ENCODE measurements at regions not wholly inside any gene's neighbourhood (a gene's known extent, or its start where the extent isn't known, plus 50 kb on each side); places are given as distances from the start of the nearest gene placed in this dataset.

DNA sequence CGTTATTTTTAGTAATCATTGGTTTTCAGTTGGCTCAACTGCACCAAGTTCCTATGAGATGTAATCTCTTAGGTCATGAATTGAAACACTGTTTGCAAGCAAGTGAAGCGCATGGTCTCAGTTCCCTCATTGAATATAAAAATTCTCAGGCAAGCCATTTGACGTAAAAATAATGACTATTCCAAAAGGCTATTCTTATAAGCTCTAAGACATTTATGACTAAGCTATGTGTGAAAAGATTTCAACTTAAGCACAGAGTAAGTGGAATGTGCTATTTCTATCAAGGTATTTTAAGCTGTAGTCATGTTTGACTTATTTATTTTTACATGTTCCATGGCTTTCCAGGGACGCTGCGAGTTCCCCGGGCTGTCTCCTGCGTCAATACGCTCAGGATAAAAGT, 248.5 kb downstream of the THBS2 start:
- H3K27me3 ChIP-seq (replicated peaks) = no peaks in the 10 kb centered on the region
- no peak overlapping the region for H3K4me3 ChIP-seq (ENCODE audit: low read depth, low read length)
- no peaks in the 10 kb centered on the region for H3K36me3 ChIP-seq (replicated peaks)
- in situ Hi-C loops (cut with HindIII; ENCODE audit: low pct_ligation_motif_present, low sequenced_read_pairs) = no loop called here
- no peak overlapping the region for H3K27ac ChIP-seq
- DNase-seq = no peak
- TF ChIP-seq, protein P1, sequence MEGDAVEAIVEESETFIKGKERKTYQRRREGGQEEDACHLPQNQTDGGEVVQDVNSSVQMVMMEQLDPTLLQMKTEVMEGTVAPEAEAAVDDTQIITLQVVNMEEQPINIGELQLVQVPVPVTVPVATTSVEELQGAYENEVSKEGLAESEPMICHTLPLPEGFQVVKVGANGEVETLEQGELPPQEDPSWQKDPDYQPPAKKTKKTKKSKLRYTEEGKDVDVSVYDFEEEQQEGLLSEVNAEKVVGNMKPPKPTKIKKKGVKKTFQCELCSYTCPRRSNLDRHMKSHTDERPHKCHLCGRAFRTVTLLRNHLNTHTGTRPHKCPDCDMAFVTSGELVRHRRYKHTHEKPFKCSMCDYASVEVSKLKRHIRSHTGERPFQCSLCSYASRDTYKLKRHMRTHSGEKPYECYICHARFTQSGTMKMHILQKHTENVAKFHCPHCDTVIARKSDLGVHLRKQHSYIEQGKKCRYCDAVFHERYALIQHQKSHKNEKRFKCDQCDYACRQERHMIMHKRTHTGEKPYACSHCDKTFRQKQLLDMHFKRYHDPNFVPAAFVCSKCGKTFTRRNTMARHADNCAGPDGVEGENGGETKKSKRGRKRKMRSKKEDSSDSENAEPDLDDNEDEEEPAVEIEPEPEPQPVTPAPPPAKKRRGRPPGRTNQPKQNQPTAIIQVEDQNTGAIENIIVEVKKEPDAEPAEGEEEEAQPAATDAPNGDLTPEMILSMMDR (IDR thresholded peaks at IDR 0.05; ENCODE audit: low read depth, low read length, missing control alignments) = no peak

DNA sequence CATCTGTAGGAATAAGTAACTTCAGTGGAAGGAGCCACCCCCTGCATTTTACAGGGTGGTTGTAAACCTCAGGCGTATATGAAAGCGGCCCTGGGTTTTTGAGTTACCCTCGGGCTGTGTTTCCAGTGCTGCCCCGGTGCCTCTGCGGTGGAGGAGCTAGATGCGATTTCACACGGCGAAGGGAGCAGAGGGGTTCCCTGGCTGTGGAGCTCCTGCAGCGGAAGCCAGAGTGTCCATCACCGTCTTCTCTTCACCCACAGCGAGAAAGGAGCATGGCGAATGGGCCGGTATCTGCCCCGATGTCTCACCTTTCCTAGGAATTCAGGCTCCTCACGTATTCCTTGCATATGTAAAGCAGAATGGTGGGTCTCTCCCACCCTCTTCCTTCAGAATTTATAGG, 253.6 kb downstream of the THBS2 start:
- in situ Hi-C loops (cut with HindIII; ENCODE audit: low pct_ligation_motif_present, low sequenced_read_pairs) = no loop called here
- no peaks in the 10 kb centered on the region for H3K36me3 ChIP-seq (replicated peaks)
- no peak overlapping the region for H3K4me3 ChIP-seq (ENCODE audit: low read depth, low read length)
- TF ChIP-seq, protein P1 (IDR thresholded peaks at IDR 0.05; ENCODE audit: low read depth, low read length, missing control alignments) = no peak
- no peak overlapping the region for H3K27ac ChIP-seq
- no peak for DNase-seq
- no peaks in the 10 kb centered on the region for H3K27me3 ChIP-seq (replicated peaks)

GRCh38 chr6:168999392-168999791, 254.3 kb downstream of the THBS2 start:
- in situ Hi-C loops (cut with HindIII; ENCODE audit: low pct_ligation_motif_present, low sequenced_read_pairs) = no loop called here
- H3K27ac ChIP-seq = no peak overlapping the region
- H3K27me3 ChIP-seq (replicated peaks) = no peaks in the 10 kb centered on the region
- H3K36me3 ChIP-seq (replicated peaks) = no peaks in the 10 kb centered on the region
- TF ChIP-seq, protein P1 (IDR thresholded peaks at IDR 0.05; ENCODE audit: low read depth, low read length, missing control alignments) = no peak
- no peak for DNase-seq
- no peak overlapping the region for H3K4me3 ChIP-seq (ENCODE audit: low read depth, low read length)

DNA sequence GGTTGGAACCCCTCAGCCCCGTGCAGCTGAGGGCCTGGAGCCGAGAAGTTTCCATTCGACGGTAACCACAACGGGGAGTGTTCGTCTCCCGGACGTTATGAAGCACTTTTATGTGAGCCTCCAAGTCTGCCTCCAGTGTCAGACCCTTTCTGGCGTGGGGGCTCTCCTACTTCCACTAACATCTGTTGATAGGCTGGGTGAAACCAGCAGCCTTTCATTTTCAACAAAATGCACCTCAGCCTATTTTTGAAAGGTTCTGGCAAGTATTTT, 257.4 kb downstream of the THBS2 start:
- no peak for DNase-seq
- TF ChIP-seq, protein P1 (IDR thresholded peaks at IDR 0.05; ENCODE audit: low read depth, low read length, missing control alignments) = no peak
- Histone ChIP-seq H3K27me3 (replicated peaks) (no peaks in the 10 kb centered on the region), H3K4me3 (ENCODE audit: low read depth, low read length) (no peak overlapping the region), H3K36me3 (replicated peaks) (no peaks in the 10 kb centered on the region), H3K27ac (no peak overlapping the region)
- in situ Hi-C loops (cut with HindIII; ENCODE audit: low pct_ligation_motif_present, low sequenced_read_pairs) = no loop called here

DNA sequence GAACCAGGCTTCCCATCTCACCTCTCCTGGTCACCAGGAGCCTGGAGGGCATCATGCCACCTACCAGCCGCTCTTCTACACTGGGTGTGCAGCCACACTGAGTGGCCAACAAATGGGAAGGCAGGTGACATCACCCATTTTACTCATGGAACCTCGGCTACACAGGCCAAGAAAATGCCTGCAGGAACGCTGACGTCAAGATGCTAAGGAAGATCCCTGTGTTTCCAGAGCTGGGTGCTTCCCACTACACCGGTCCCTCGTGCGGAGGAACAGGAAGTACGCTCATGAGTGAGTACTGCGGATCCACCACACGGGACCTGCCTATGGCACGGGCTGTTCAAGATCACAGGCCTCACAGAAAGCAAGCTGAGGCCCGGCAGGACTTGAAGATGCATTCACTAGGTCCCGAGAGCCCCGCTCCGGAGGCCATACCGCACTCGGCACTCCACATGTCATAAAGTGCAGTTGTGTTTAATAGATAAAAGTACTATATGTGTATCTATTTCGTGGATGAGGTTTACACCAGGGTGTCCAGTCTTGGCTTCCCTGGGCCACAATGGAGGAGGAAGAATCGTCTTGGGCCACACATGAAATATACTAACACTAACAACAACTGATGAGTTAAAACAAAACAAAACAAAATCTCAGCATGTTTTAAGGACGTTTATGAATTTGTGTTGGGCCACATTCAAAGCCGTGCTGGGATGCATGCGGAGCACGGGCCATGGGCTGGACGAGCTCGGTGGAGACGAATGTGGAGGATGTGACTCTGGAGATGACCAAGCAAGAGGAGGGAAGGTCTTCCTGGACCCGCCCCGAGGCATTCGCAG, 257.9 kb downstream of the THBS2 start:
- H3K4me3 ChIP-seq (ENCODE audit: low read depth, low read length) = no peak overlapping the region
- in situ Hi-C loops (cut with HindIII; ENCODE audit: low pct_ligation_motif_present, low sequenced_read_pairs) = no loop called here
- H3K27me3 ChIP-seq (replicated peaks) = no peaks in the 10 kb centered on the region
- H3K27ac ChIP-seq = no peak overlapping the region
- TF ChIP-seq, protein P1 (IDR thresholded peaks at IDR 0.05; ENCODE audit: low read depth, low read length, missing control alignments) = no peak
- DNase-seq = no peak
- no peaks in the 10 kb centered on the region for H3K36me3 ChIP-seq (replicated peaks)

DNA sequence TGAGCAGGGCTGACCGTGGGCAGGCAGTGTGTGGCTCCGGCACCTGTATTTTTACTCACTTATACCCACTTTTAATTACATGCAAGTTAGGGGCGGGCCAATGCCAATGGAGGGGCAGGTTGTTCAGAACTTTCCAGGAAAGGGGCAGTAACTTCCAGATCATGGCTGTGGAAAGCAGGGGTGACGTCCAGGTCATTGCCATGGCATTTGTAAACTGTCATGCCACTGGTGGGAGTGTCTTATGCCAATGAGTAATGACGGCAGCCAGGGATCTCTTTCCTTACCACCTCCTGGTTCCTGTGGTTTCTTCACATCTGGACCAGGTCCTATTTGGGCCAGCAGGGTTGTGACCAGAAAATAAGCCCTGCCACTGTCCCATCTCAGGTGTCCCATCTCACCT, 258.7 kb downstream of the THBS2 start:
- in situ Hi-C loops (cut with HindIII; ENCODE audit: low pct_ligation_motif_present, low sequenced_read_pairs) = no loop called here

More for the DNA sequence above, 258.7 kb downstream of the THBS2 start:
- no peak for DNase-seq
- TF ChIP-seq, protein P1 (IDR thresholded peaks at IDR 0.05; ENCODE audit: low read depth, low read length, missing control alignments) = no peak
- H3K36me3 ChIP-seq (replicated peaks) = no peaks in the 10 kb centered on the region
- no peak overlapping the region for H3K4me3 ChIP-seq (ENCODE audit: low read depth, low read length)
- H3K27ac ChIP-seq = no peak overlapping the region
- no peaks in the 10 kb centered on the region for H3K27me3 ChIP-seq (replicated peaks)

All from brain microvascular endothelial cell (primary cell).